Inflammatory macrophage (primary cell): ENCODE measurements at regions not wholly inside any gene's neighbourhood (a gene's known extent, or its start where the extent isn't known, plus 50 kb on each side); places are given as distances from the start of the nearest gene placed in this dataset.

Source experiments
- DNase-seq, 2 donors: peaks; one replicate each; pipeline ENCODE4 v3.0.0-alpha.2; 2020 to 2022

DNA sequence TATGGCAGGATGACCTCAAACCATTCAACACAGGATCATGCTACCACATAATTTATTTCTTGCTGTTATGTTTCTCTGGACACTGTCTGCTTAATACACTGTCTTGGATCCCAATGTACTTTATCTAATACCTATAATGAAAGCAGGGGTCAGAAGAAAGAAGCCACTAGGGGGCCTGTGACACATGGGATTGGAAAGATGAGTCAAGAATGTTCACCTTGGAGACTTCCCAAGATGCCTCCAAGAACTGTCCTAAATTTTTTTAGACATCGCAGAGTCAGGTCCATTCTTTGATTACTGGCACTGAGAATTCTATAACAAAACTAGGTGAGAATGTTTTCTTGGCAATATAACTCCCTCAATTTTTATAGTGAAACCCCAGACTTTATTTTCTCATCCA is 305.8 kb upstream of the SMARCA2 start:
- no peak for DNase-seq

DNA sequence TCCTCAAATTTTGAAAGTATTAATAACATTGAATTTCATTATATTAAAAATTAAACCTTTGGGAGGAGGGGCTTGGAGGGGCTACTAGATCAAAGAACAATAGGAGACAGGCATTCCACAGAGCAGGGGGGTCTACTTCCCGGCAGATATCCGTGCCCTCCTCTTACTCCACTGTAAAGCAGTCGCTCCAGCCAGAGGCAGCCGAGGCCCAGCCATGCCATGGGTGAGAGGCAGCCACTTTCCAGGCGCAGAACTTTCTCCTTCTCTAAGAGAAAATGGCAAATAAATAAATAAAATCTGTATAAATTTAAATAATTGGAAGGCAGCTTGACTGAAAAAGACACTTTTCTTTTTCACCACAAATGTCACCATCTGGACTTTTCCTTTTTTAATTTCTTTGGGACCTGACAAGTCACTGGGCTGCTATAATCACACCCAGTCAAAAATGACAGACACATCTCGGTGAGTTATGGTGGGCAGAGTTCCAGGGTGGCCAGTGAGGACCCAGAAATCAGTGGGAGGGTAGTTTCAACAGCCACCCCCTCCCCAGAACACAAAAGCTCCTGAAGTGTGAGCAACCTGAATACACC is 302.2 kb upstream of the SMARCA2 start:
- no peak for DNase-seq

DNA sequence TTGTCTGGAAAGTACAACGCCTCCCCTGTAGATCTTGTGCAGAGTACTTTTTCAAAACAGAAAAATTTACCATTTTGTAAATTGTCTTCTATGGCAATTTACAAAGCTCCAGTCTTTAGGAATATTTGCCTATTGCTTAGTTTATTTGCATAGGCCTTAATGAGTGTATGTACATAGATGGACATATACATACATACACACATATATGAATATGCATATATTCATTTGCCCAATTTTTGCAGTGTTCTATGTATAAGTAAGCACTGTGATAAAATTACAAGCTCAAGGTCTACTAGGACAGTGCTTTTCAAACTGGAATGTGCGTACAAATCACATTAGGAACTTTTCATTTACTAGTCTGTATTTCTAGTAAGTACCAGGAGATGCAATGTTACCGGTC is 301.3 kb upstream of the SMARCA2 start:
- DNase-seq = no peak

DNA sequence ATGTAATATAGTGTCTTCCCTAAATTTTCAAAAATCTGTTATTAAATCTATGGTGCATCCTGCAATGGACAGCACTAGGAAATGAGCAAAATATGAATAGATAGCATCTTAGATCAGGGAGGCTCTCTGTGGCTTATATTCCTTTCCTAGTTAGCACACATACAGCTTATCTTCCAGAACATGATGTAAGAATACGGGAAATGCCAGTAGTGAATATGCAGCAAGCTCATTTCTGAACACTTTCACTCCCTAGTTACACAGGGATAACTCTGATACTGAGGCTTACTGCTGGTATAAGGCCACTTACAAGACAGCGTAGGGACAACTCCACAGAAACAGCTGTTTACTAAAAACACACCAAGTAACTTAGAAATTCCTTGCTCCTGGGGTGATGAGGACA is 297.3 kb upstream of the SMARCA2 start:
- DNase-seq = no peak

DNA sequence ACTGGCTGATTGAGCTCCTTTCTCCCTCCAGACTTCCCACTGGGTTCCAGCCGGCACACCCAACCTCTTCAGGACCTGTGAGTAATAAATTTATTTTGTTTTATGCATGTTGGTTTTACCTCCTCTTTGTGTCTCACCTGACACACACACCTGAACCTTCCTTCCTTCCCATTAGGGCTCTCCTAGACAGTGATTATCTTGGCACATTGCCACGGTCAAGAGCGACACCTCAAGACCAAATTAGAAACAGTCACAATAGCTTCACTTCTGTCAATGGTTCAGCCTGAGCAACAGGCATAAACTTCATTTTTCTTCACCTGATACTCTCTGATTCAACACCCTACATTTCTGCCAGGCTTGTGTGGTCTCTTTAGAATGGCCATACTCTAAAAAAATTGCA is 296.3 kb upstream of the SMARCA2 start:
- DNase-seq = no peak

DNA sequence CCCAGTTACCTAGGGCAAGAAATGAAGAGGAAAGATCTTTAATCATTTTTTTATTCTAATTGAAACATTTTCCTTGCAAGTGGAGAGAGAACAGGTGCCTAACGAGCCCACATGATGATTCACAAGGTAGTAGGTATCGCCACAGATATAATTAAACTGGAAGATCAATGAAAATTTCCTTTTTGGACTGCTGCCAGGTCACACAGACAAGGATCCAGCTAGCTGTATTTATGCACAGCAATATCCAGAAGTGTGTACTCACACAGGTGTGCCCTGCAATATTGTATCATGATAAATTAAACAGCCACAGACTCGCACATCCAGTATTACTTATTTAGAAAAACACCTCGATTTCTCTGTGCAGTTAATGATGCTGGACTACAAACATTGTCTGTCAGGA is 294.0 kb upstream of the SMARCA2 start:
- no peak for DNase-seq

DNA sequence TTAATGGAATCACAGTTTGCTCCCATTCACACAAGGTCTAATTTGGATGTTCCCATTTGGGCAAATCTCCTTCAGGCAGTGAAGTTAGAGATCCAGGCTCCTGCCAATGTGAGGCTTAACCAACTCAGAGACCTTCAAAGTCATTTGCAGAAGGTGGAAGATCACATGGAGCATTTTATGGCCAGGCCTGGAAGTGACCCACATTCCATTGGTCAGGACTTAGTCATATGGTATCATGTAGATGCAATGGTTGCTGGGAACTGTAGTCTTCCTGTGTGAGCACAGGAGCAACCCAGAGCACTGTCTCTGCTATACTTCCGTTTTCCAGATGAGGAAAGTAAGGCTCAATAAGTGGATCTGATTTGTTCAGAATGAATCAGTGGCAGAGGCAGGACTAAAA is 292.7 kb upstream of the SMARCA2 start:
- DNase-seq = no peak

DNA sequence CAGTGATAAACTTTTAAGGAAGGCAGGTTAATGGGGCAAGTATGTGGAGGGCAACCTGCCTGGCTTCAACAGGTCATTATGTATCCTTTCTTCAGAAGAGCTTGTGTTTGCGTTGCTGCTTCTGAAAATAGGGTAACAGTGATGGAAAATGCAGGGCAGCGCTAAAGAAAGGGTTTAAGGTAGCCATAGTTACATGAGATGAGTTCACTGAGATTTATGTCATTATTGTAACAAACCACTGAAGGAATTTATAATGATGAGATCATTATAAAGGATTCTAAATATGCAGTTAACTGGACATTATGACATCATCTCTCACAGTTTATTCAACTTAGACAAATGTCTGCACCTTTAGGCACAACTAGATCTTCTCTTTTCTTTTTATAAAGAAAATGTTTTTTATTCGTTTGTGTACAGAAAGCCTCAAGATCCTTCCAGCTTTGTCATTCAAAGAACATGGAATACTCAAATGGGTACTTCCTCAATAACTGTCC is 291.6 kb upstream of the SMARCA2 start:
- DNase-seq = no peak

DNA sequence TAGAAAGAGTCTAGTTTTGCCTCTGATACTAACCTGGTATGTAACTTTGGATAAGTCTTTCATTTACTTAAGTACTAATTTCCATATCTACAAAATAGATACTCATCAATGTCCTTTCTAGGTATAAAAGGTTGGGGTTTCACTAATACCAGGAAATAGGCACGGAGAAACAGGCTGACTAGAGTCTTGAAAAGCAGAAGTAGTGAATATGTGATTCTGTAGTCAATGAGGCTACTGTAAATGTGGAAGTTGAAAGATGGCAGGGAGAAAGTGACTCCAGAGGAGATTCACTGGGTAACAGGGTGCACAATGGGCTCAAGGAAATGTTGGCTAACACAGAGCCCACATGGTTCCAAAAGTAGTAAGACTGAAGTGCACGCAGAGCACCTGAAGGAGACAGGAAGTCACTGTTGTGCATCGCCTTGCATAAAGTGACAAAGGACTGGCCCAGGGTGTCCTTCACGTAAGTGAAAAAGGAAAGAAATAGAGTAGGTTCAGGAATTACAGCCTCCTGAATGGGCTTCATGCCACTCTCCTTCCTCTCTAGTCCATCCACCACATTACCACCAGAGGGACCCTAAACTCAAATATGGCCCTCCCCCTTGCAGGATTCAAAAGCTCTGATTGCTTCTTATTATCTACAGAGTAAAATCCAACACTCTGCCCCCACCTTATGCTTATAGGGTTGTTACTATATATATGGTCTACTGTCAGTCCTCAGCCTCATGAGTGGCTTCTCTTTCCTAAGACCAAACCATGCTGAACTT is 288.0 kb upstream of the SMARCA2 start:
- DNase-seq = no peak

DNA sequence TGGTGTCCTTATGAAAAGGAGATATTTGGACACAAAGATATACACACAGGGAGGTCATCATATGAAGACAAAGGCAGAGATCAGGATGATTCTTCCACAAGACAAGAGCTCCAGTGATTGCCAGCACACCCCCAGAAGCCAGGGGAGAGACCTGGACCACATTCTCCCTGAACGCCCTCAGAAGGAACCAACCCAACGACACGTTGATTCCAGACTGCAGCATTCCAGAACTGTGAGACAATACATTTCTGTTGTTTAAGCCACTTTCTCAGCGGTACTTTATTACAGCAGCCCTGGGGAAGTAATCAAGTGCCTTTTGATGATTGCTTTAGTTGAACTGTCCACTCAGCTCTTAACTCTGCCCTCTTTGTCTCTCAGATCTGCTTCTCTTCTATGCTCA is 285.5 kb upstream of the SMARCA2 start:
- no peak for DNase-seq

DNA sequence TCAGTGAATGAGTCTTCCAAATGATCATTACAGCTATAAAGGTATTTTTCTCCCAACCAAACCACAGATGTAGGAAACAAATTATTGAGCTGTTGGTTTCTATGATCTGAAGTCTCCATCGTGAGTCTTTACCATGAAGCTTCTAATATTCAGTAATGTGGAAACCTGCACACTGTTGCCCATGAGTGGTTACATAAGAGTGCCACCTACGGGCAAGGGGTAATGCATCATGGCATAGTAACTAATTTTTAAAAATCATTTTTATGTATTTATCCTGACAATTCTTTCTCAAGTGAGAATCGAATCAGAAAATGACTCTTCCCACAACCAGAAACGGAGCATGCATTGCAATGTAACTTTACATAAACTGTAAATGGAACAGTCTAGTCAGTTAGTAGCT is 282.5 kb upstream of the SMARCA2 start:
- no peak for DNase-seq

DNA sequence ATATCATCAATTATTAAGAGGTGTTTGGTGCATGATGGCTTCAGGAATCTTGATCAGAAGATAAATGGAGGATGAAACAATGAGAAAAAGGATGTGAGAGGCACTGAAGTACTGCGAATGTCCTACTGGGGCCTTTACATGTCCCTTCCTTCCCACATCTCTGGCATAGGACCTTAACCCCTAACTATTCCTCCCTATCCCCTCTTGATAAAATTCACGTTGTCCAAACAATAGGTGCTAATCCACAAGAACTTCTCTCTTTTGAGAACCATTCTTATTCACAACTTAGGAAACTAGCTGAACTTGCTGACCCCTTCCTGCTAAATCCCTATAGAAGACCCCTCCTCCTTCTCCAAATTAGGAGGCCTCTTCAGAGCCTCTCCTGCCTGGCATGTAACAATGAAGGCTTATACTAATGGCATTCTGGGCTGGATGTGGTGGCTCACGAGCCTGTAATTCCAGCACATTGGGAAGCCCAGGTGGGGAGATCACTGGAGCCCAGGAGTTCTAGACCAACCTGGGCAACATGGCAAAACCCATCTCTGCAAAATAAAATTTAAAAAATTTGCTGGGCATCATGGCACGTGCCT is 276.5 kb upstream of the SMARCA2 start:
- no peak for DNase-seq

DNA sequence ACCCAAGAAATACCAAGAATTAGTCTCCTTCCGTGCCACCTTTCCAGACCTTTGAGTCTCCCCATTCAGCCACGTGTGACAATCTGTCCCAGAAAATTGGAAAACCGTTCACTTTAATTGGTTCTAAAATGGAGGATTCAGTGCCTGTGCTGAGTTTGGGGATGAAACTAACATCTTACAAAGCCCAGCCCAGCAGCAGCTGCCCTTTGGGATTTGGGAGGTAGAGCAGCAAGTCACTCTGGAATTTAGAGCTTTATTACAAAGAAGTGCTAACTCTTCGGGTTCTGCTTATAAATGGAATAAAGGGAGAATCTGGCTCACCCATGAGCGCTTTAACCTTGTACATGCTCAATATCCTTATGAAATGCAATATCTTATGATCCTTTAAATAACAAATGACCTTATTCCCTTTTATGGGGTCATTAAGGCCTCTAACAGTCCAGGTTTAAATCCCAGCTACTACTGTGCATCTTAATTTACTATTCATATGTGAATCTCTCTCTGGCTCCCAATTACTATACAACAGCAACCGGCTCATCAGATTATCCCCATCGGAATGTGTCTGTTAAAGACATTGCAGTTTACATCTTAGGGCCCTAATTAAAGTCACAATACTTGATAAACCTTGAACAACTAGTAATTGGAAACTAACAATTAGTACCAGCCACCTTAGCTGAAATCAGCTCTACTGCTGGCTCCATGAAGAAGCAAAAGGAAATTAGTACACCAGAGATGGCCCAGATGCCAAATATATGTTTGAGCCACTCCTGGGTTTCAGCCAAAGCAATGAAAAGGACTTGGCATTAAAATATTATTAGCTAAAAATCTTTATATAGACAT is 271.8 kb upstream of the SMARCA2 start:
- DNase-seq = no peak

DNA sequence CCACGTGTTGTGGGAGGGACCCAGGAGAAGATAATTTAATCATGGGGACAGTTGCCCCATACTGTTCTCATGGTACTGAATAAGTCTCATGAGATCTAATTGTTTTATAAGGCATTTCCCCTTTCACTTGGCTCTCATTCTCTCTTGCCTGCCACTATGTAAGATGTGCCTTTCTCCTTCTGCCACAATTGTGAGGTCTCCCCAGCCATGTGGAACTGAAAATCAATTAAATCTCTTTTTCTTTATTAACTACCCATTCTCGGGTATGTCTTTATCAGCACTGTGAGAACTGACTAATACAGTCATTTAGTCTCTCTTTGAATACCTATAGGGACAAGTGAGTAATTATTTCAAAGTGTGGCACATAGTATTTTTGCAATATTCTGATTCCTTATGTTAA is 269.2 kb upstream of the SMARCA2 start:
- DNase-seq = no peak

DNA sequence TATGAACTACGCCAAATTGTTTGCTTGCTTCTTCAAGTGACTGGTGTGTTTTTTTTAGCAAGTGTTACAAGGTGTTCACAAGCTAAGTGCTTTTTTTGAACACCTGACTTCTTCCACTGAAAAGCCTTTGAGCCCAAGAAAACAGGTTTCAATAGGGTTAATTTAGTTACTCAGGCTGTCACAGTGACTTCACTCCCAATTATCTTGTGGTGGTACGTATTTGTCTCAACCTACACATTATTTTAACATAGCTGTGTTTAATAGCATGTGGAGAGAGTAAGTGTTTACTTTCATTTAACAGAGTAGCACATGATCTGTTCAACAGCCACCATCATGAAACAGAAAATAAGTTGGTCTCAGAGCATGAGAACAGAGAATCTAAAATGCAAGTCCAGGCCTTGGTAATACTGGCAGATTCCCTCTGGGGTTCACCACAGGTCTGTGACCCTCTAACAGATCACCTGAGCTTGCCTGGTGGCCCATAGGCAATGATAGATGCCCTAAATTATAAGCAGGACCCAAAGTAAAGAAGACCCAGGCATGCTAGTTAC is 267.7 kb upstream of the SMARCA2 start:
- DNase-seq = no peak

DNA sequence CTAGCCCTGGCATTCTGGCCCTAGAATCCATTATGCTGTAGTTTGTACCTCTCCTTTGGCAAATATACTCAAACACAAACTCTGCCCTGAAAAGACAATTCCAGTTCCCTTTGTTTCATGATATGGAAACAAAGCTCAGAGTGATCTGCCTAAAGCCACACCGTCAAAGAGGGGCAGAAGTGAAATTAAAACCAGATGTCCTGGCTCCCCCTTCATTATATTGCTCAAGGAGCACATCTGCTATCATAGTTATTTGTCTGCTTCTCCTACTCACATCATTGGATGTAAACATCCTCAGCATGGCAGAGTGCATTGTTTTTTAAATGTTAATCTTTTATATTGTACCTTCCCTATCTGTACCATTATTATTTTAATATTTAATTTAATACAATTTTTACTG is 266.7 kb upstream of the SMARCA2 start:
- DNase-seq = no peak

DNA sequence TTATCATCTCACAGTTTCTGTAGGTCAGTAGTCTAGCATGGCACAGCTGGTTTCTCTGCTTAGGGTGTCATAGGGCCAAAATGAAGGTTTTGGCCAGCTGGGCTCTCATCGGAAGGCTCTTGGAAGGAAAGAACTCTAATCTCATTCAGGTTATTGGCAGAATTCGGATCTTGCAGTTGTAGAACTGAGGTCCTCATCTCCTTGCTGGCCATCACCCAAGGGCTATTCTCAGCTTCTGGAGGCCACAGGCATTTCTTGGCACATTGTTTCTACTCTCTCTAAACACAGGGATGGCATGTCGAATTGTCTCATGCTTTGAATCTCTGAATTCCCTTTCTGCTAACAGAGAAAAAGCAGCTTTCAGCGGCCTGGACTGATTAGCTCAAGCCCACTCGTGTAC is 258.0 kb upstream of the SMARCA2 start:
- DNase-seq = no peak

DNA sequence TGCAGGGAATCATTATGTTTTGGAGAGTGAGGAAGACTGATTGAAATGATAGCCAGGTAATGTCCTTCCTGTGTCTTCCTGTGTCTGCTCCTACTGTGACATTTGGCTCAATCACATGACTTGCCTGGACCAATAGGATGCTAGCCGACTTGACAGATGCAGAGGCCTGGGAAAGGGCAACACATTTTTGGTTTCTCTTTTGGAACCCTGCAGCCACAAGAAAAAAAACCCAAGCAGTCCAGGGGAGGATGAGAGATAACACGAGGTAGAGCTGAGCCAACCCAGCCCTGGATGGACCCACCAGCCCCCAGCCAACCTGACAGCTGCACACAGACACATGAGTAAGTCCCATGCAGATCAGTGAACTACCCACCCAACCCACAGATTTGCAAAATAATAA is 256.1 kb upstream of the SMARCA2 start:
- DNase-seq = no peak

DNA sequence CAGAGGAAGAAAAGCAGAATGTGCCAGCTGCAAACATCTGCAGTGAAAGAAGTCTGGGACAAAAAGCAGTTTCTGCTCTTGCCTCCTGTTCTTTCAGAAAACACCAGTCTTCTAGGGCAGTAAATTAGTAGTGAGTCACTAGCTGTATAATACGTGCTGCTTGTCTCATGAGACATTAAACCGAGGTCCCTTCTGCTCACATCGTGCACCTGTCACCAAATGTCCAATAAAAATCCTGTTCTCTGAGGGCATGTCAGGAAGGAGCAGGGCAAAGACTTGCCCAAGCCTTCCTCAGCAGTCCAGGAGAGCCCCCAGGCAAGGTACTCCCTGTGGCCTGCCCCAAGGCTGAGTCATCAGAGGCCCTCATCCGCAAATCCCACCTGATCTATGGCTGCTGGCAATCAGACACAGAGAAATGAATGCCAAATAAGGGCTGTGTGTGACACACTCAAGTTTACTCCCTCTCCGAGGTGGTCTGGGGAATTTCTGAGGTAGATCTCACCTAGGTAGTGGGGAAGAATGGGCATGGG is 255.3 kb upstream of the SMARCA2 start:
- no peak for DNase-seq

DNA sequence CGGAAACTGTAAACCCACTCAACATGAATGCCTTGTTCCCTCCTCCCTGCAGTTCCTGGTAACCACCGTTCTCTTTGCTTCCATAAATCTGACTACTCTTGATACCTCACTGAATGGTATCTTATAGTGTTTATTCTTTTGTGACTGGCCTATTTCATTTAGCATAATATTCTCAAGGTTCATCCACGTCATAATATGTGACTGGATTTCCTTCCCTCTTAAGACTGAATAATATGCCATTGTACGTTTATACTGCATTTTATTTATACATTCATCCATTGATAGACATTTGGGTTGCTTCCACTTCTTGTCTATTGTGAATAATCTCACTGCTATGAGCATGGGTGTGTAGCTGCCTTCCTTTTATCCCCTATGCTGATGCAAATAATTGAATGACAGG is 253.3 kb upstream of the SMARCA2 start:
- DNase-seq = no peak

DNA sequence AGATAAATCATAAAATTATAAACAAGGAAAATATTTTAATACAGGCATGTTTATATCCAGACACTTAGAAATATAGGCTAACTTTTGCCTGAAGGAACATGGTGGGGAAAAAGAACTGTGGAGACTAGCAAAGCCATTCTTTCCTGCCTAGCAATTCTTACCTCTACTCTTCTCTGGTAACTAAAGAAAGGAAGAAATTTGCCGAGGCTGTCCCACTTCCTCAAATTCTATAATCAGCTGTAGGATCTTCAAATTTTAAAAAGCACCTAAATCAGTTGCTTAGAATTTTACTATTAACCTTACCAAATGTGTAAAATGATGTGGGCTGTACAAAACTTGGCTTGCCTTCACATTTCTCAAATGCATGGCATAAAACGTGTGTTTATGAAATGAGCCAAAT is 249.1 kb upstream of the SMARCA2 start:
- DNase-seq = no peak

DNA sequence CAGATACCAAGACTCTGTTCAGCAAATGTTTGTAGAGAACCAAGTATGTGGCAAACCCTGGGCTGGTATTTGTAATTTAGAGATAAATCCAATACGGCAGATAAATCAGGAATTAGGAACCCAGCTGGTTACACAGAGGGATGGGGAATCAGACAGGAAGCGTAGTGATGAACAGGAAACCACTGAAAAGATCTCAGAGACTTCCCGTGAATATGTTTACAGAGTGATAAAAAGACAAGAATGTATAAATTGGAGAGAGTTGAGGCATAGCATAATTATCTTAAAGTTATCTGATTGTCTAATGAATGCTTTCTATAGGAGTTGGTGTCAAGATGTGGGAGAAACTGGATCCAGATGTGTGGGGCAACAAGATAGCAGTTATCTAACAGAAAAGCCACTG is 246.6 kb upstream of the SMARCA2 start:
- DNase-seq = no peak
